ENCODE measurements at regions not wholly inside any gene's neighbourhood (a gene's known extent, or its start where the extent isn't known, plus 50 kb on each side); places are given as distances from the start of the nearest gene placed in this dataset.

DNA sequence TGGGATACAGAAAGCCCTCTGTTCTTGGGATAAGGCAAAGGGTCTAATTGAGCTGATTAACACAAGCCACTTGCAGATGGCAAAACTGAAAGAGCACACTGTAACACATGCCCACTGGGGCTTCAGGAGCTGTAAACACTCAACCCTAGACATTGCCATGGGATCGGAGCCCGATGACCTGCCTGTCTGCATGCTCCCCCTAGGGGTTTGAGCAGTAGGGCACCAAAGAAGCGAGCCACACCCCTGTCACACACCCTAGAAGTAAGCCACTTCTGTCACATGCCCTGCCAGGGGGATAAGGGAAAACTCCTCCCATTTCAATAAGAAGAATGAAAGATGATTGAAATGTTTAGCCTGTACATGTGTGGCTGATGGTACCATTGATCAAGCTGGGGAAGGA, 81.3 kb upstream of the IRX6 start:
- TF ChIP-seq, protein P1, sequence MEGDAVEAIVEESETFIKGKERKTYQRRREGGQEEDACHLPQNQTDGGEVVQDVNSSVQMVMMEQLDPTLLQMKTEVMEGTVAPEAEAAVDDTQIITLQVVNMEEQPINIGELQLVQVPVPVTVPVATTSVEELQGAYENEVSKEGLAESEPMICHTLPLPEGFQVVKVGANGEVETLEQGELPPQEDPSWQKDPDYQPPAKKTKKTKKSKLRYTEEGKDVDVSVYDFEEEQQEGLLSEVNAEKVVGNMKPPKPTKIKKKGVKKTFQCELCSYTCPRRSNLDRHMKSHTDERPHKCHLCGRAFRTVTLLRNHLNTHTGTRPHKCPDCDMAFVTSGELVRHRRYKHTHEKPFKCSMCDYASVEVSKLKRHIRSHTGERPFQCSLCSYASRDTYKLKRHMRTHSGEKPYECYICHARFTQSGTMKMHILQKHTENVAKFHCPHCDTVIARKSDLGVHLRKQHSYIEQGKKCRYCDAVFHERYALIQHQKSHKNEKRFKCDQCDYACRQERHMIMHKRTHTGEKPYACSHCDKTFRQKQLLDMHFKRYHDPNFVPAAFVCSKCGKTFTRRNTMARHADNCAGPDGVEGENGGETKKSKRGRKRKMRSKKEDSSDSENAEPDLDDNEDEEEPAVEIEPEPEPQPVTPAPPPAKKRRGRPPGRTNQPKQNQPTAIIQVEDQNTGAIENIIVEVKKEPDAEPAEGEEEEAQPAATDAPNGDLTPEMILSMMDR (IDR thresholded peaks at IDR 0.05): no peak
- TF ChIP-seq ZFX (IDR thresholded peaks at IDR 0.05; ENCODE audit: borderline replicate concordance): no peak

Data from 22Rv1 (cell line).